ENCODE measurements at regions not wholly inside any gene's neighbourhood (a gene's known extent, or its start where the extent isn't known, plus 50 kb on each side); places are given as distances from the start of the nearest gene placed in this dataset.

DNA sequence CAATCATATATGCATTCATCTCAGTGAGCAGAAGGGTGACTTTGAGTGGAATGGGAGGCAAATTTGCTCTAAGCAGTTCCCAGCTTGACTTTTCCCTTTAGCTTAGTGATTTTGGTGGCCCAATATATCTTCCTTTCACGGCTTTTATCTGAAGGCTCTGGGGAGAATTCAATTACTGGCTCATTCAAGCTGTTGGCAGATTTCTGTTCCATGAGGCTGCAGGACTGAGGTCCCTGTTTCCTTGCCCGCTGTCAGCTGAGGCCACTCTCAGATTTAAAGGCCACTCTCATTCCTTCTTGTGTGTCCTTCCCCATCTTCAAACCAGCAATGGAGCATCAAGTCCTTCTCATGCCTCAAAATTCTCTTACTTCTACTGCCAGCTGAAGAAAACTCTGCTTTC, 170.4 kb upstream of the ATP10A start:
- TF ChIP-seq, protein P1, sequence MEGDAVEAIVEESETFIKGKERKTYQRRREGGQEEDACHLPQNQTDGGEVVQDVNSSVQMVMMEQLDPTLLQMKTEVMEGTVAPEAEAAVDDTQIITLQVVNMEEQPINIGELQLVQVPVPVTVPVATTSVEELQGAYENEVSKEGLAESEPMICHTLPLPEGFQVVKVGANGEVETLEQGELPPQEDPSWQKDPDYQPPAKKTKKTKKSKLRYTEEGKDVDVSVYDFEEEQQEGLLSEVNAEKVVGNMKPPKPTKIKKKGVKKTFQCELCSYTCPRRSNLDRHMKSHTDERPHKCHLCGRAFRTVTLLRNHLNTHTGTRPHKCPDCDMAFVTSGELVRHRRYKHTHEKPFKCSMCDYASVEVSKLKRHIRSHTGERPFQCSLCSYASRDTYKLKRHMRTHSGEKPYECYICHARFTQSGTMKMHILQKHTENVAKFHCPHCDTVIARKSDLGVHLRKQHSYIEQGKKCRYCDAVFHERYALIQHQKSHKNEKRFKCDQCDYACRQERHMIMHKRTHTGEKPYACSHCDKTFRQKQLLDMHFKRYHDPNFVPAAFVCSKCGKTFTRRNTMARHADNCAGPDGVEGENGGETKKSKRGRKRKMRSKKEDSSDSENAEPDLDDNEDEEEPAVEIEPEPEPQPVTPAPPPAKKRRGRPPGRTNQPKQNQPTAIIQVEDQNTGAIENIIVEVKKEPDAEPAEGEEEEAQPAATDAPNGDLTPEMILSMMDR (IDR thresholded peaks at IDR 0.05; ENCODE audit: insufficient read depth, low read depth, low read length) = no peak
- no peak for TF ChIP-seq EZH2 (IDR thresholded peaks at IDR 0.05; ENCODE audit: insufficient read depth, low read length)

All from astrocyte (in vitro differentiated cells and primary cell).